RWPE2 (cell line): ENCODE measurements at regions not wholly inside any gene's neighbourhood (a gene's known extent, or its start where the extent isn't known, plus 50 kb on each side); places are given as distances from the start of the nearest gene placed in this dataset.

ENCODE experiments used
- ATAC-seq: fragments of 200-7000 bp; cut with Tn5 transposase; 3 replicates; pipeline ENCODE4 v1.9.1; 2021; ENCODE audit warnings: low read depth
- DNase-seq: peaks from one replicate; pipeline ENCODE4 v3.0.0-alpha.2; 2020; ENCODE audit warnings: low spot score
- H3K27ac ChIP-seq: fragments of 450-650 bp; 2 replicates; pipeline ENCODE4 v1.5.1; 2017; ENCODE audit warnings: mild to moderate bottlenecking; ENCODE audit not compliant: poor library complexity, severe bottlenecking
- H3K27me3 ChIP-seq: fragments of 250-450 bp; sonication (Bioruptor Pico); 2 replicates; pipeline ENCODE4 v1.5.1; 2021; ENCODE audit warnings: mild to moderate bottlenecking, moderate library complexity; ENCODE audit not compliant: insufficient read depth, poor library complexity, severe bottlenecking
- H3K36me3 ChIP-seq: fragments of 250-450 bp; sonication (Bioruptor Pico); 2 replicates; pipeline ENCODE4 v1.5.1; 2020; ENCODE audit warnings: low read depth, mild to moderate bottlenecking, moderate library complexity
- H3K4me1 ChIP-seq: fragments of 250-450 bp; sonication (Bioruptor Pico); 2 replicates; pipeline ENCODE4 v1.5.1; 2021; ENCODE audit warnings: mild to moderate bottlenecking, moderate library complexity; ENCODE audit not compliant: insufficient read depth, poor library complexity, severe bottlenecking
- H3K4me3 ChIP-seq: fragments of 250-450 bp; sonication (Bioruptor Pico); 2 replicates; pipeline ENCODE4 v1.5.1; 2021; ENCODE audit warnings: mild to moderate bottlenecking, moderate library complexity; ENCODE audit not compliant: severe bottlenecking
- H3K9me3 ChIP-seq: fragments of 250-450 bp; sonication (Bioruptor Pico); 2 replicates; pipeline ENCODE4 v1.5.1; 2021; ENCODE audit warnings: mild to moderate bottlenecking, moderate library complexity; ENCODE audit not compliant: severe bottlenecking
- CTCF ChIP-seq: fragments of 450-650 bp; IDR thresholded peaks from one replicate; pipeline ENCODE4 v1.5.1; 2017; ENCODE audit warnings: mild to moderate bottlenecking, moderate library complexity; ENCODE audit not compliant: poor library complexity, severe bottlenecking

GRCh38 chr6:137705160-137706082, 161.6 kb upstream of the TNFAIP3 start:
- no peak overlapping the region for H3K27ac ChIP-seq
- no peaks in the 10 kb centered on the region for H3K36me3 ChIP-seq
- H3K4me3 ChIP-seq: no peak overlapping the region
- TF ChIP-seq CTCF: peak; percentile 83
- H3K27me3 ChIP-seq: no peaks in the 10 kb centered on the region
- H3K4me1 ChIP-seq: peaks cover 13% of the 10 kb centered on the region
- peak; percentile 57 for ATAC-seq
- no peaks in the 10 kb centered on the region for H3K9me3 ChIP-seq
- DNase-seq: no peak

- no peak for TF ChIP-seq CTCF
- Histone ChIP-seq H3K36me3 (no peaks in the 10 kb centered on the region), H3K4me3 (no peak overlapping the region), H3K27me3 (no peaks in the 10 kb centered on the region), H3K27ac (no peak overlapping the region), H3K9me3 (no peaks in the 10 kb centered on the region), H3K4me1 (peaks cover 13% of the 10 kb centered on the region)
- no peak for DNase-seq
- ATAC-seq: no peak
These were observed 160.8 kb upstream of the TNFAIP3 start for GRCh38 chr6:137706083-137706750.

- H3K27ac ChIP-seq: no peak overlapping the region
- H3K4me3 ChIP-seq: no peak overlapping the region
- no peaks in the 10 kb centered on the region for H3K36me3 ChIP-seq
- TF ChIP-seq CTCF: no peak
- peaks cover 13% of the 10 kb centered on the region for H3K4me1 ChIP-seq
- ATAC-seq (no peak), DNase-seq (no peak)
- H3K27me3 ChIP-seq: no peaks in the 10 kb centered on the region
- H3K9me3 ChIP-seq: no peaks in the 10 kb centered on the region
These were observed 159.9 kb upstream of the TNFAIP3 start for GRCh38 chr6:137707038-137707589.

GRCh38 chr6:137707590-137708360, 159.3 kb upstream of the TNFAIP3 start:
- Histone ChIP-seq H3K27me3 (no peaks in the 10 kb centered on the region), H3K36me3 (no peaks in the 10 kb centered on the region), H3K4me3 (no peak overlapping the region), H3K9me3 (no peaks in the 10 kb centered on the region), H3K27ac (no peak overlapping the region), H3K4me1 (peaks cover 13% of the 10 kb centered on the region)
- TF ChIP-seq CTCF: peak; percentile 91
- peak; percentile 76 for DNase-seq
- ATAC-seq: peak; percentile 45; the same call in 2 of the 3 replicates
